ENCODE measurements at regions not wholly inside any gene's neighbourhood (a gene's known extent, or its start where the extent isn't known, plus 50 kb on each side); places are given as distances from the start of the nearest gene placed in this dataset.

DNA sequence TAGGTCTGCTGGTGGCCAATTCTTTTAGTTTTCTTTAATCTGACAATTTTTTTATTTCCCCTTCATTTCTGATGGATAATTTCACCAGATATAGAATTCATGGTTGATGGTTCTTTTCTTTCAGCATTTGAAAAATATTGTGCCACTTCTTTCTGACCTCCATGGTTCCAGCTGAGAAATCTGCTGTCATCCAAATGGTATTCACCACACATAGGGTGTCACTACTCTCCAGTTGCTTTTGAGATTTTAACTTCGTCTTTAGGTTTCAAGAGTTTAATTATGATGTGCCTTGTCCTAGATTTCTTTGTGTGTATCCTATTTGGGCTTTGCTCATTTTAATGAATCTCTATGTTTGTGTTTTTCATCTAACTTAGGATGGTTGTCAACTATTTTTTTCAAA is 488.6 kb upstream of the HS6ST1 start:
- TF ChIP-seq, protein P1, sequence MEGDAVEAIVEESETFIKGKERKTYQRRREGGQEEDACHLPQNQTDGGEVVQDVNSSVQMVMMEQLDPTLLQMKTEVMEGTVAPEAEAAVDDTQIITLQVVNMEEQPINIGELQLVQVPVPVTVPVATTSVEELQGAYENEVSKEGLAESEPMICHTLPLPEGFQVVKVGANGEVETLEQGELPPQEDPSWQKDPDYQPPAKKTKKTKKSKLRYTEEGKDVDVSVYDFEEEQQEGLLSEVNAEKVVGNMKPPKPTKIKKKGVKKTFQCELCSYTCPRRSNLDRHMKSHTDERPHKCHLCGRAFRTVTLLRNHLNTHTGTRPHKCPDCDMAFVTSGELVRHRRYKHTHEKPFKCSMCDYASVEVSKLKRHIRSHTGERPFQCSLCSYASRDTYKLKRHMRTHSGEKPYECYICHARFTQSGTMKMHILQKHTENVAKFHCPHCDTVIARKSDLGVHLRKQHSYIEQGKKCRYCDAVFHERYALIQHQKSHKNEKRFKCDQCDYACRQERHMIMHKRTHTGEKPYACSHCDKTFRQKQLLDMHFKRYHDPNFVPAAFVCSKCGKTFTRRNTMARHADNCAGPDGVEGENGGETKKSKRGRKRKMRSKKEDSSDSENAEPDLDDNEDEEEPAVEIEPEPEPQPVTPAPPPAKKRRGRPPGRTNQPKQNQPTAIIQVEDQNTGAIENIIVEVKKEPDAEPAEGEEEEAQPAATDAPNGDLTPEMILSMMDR (IDR thresholded peaks at IDR 0.05): no peak
- no peak for TF ChIP-seq POLR2A (IDR thresholded peaks at IDR 0.05)

Data from ovary (tissue), 3 donors.